ENCODE measurements at regions not wholly inside any gene's neighbourhood (a gene's known extent, or its start where the extent isn't known, plus 50 kb on each side); places are given as distances from the start of the nearest gene placed in this dataset.

DNA sequence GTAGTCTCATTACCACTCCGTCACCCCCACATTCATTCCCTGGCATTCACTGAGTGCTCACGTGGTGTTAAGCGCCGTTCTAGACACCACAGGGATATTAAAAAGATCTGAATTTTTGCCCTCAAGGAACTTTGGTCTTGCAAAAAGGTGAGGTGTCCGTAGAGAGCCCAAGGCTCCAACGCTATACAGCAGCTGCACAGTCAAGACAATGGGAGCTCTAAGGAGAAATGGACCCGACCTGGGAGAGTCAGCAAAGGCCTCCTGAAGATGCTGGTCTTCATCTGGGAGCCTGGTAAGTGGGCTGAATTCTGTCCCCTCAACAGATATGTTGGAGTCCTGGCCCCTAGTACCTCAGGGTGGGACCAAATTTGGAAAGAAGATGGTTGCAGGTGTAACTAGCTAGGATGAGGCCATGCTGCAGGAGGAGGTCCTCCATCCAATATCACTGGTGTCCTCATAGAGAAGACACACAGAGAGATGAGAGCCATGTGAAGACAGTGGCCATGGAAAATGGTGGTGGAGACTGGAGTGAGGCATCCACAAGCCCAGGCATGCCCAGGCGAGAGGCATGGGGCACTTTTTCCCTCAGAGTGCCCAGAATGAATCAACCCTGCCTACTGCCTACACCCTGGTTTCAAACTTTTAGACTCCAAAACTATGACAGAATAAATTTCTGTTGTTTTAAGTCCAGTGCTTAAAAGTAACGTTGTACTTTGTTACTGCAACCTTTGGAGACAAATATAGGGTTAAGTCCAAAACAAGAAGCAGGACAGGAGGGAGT lies 247.3 kb downstream of the TTC32 start:
- ChIA-PET POLR2A (no interaction called here), CTCF (interaction anchor here (1.0 kb wide), 1 partner anchor 115 kb away, joined by 3 read pairs; no protein-coding TSS in a partner anchor)
- TF ChIP-seq, protein P1, sequence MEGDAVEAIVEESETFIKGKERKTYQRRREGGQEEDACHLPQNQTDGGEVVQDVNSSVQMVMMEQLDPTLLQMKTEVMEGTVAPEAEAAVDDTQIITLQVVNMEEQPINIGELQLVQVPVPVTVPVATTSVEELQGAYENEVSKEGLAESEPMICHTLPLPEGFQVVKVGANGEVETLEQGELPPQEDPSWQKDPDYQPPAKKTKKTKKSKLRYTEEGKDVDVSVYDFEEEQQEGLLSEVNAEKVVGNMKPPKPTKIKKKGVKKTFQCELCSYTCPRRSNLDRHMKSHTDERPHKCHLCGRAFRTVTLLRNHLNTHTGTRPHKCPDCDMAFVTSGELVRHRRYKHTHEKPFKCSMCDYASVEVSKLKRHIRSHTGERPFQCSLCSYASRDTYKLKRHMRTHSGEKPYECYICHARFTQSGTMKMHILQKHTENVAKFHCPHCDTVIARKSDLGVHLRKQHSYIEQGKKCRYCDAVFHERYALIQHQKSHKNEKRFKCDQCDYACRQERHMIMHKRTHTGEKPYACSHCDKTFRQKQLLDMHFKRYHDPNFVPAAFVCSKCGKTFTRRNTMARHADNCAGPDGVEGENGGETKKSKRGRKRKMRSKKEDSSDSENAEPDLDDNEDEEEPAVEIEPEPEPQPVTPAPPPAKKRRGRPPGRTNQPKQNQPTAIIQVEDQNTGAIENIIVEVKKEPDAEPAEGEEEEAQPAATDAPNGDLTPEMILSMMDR (IDR thresholded peaks at IDR 0.05; ENCODE audit: insufficient read depth, low read depth, low read length): no peak
- no peak for DNase-seq (ENCODE audit: low read depth)
- Histone ChIP-seq H3K27me3 (ENCODE audit: control insufficient read depth, insufficient read depth, low read length) (no peaks in the 10 kb centered on the region), H3K36me3 (ENCODE audit: control insufficient read depth, insufficient read depth, low read length) (no peaks in the 10 kb centered on the region), H3K4me3 (ENCODE audit: low read depth, low read length) (no peak overlapping the region)

DNA sequence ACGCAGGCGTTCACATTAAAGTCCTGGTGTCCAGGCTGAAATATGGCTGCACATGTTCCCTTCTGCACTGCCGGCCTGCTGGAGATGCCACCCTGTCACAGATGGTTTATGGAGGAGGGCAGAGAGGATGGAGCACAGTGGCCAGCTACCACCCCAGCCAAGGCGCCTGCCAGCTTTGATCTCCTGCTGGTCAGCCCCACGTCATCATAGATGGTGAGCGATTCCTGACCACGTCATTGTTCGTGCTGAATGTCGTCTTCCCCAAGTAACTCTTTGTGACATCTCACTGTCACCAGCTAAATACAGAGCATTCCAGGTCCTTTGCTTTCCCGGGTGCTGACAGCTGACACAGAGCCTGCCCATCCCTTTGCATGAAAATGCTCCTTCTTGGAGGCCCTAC lies 248.3 kb downstream of the TTC32 start:
- DNase-seq (ENCODE audit: low read depth): no peak
- H3K4me3 ChIP-seq (ENCODE audit: low read depth, low read length): no peak overlapping the region
- no peaks in the 10 kb centered on the region for H3K27me3 ChIP-seq (ENCODE audit: control insufficient read depth, insufficient read depth, low read length)
- H3K36me3 ChIP-seq (ENCODE audit: control insufficient read depth, insufficient read depth, low read length): no peaks in the 10 kb centered on the region
- CTCF ChIA-PET: interaction anchor here (1.0 kb wide), 1 partner anchor 114 kb away, joined by 3 read pairs; no protein-coding TSS in a partner anchor
- TF ChIP-seq, protein P1 (IDR thresholded peaks at IDR 0.05; ENCODE audit: insufficient read depth, low read depth, low read length): no peak
- POLR2A ChIA-PET: no interaction called here

DNA sequence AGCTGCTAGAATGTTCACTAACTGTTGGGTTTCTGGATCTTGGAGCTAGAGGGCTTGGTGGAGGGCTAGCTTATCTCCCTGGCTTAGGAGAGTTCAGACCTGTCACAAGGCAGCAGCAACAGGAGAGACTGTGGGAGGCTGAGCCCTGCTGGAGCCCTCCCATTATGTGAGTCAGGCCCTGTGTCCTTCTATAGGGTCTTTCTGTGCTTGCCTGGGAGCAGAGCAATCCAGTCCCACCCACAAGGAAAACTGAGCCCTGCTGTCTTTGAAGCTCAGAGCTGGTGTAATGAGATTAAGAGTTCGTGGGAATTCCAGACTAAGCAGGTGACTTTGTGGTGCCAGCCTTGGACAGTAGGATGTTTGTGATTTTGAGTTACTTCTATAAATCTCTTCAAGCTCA lies 249.0 kb downstream of the TTC32 start:
- H3K27me3 ChIP-seq (ENCODE audit: control insufficient read depth, insufficient read depth, low read length): no peaks in the 10 kb centered on the region
- CTCF ChIA-PET: no interaction called here
- POLR2A ChIA-PET: no interaction called here
- DNase-seq (ENCODE audit: low read depth): no peak
- H3K36me3 ChIP-seq (ENCODE audit: control insufficient read depth, insufficient read depth, low read length): no peaks in the 10 kb centered on the region
- H3K4me3 ChIP-seq (ENCODE audit: low read depth, low read length): no peak overlapping the region
- TF ChIP-seq, protein P1 (IDR thresholded peaks at IDR 0.05; ENCODE audit: insufficient read depth, low read depth, low read length): no peak

DNA sequence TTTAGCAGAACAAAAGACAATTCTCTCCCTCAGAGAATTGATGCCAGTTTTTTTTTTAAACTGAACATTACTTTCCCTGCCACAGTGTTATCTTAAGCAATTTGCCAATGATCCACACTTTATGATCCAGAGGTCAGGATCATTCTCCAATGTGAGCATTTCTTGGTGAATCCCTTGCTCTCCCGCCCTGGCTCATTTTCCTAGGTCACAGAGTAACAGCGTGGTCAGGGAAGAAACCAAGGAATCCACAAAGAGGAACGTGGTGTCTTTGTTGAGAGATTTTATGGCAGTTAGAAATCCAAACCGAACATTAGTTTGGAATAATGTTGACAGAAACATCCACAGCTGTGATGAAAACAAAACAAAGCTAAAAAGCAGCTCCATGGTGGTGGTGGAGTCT lies 250.3 kb downstream of the TTC32 start:
- CTCF ChIA-PET: interaction anchor here (0.7 to 1.3 kb wide), 2 partner anchors 22 to 286 kb away, joined by 3 to 5 read pairs; no protein-coding TSS in a partner anchor
- POLR2A ChIA-PET: interaction anchor here (0.6 kb wide), 1 partner anchor 9 kb away, joined by 3 read pairs; no protein-coding TSS in a partner anchor

DNA sequence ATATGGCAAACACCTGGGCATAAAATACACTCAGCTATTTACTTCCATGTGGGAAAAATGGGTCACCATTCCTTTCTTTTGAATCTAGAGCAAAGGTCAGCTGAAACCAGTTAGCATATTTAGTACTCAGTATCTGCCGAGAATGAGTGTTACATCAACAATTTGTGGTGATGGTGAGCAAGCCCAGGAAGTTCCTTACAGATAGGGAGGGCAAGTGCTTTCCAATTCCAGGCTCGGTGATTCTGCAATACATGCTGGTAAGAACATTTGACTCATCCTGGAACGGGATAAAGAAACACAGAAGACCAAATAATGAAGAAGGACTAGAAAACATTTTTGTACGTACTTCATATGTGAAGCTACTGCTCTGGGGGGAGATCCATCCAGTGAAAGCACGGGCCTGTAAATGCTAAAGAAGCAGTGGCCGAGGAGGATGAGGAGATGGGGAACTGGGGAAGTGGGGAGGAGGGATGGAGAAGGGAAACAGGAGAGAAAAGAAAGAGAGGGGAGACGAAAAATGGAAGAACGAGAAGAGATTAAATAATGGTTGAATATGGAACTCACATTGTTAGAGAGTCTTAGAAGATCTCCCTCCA lies 251.9 kb downstream of the TTC32 start:
- TF ChIP-seq, protein P1 (IDR thresholded peaks at IDR 0.05; ENCODE audit: insufficient read depth, low read depth, low read length): no peak
- ChIA-PET CTCF (interaction anchor here (0.9 to 1.1 kb wide), 2 partner anchors 131 to 213 kb away, joined by 3 read pairs; no protein-coding TSS in a partner anchor), POLR2A (interaction anchor here (0.6 to 0.7 kb wide), 2 partner anchors 13 to 38 kb away, joined by 3 to 9 read pairs; no protein-coding TSS in a partner anchor)
- Histone ChIP-seq H3K27me3 (ENCODE audit: control insufficient read depth, insufficient read depth, low read length) (no peaks in the 10 kb centered on the region; the same call in 1 of the 2 replicates), H3K36me3 (ENCODE audit: control insufficient read depth, insufficient read depth, low read length) (no peaks in the 10 kb centered on the region), H3K4me3 (ENCODE audit: low read depth, low read length) (no peak overlapping the region)
- DNase-seq (ENCODE audit: low read depth): peak; percentile 94

More for the DNA sequence above, 250.3 kb downstream of the TTC32 start:
- DNase-seq (ENCODE audit: low read depth): no peak
- Histone ChIP-seq H3K27me3 (ENCODE audit: control insufficient read depth, insufficient read depth, low read length) (no peaks in the 10 kb centered on the region), H3K36me3 (ENCODE audit: control insufficient read depth, insufficient read depth, low read length) (no peaks in the 10 kb centered on the region), H3K4me3 (ENCODE audit: low read depth, low read length) (no peak overlapping the region)
- TF ChIP-seq, protein P1 (IDR thresholded peaks at IDR 0.05; ENCODE audit: insufficient read depth, low read depth, low read length): no peak
